ENCODE measurements at regions not wholly inside any gene's neighbourhood (a gene's known extent, or its start where the extent isn't known, plus 50 kb on each side); places are given as distances from the start of the nearest gene placed in this dataset.

DNA sequence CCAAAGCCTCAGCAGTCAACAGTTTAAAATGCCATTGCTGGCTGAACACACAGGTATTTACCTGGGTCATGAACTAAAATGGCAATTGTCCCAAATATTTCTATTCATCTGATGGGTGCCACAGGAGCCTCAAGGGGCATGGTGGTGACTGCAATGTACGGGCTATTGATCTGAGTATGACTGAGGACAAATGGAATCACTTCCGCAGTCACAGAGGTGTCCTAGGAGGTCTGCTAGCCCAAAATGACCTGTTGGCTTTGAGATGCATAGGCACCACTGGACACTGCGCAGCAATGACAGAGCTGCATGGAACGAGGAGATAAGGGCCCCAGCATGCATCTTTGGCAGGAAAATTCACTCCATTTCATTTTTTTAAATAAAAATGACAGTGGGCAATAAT, 474.1 kb upstream of the SOX5 start:
- H3K9me2 ChIP-seq (ENCODE audit: insufficient read depth), result no peaks in the 10 kb centered on the region
- CTCF ChIA-PET, result no interaction called here
- POLR2A ChIA-PET, result no interaction called here
- H3K27ac ChIP-seq (ENCODE audit: low read depth, low read length), result no peak overlapping the region
- TF ChIP-seq EZH2 (IDR thresholded peaks at IDR 0.05), result no peak
- no peak for TF ChIP-seq POLR2AphosphoS5 (IDR thresholded peaks at IDR 0.05; ENCODE audit: low read depth, low read length)
- TF ChIP-seq, protein P1, sequence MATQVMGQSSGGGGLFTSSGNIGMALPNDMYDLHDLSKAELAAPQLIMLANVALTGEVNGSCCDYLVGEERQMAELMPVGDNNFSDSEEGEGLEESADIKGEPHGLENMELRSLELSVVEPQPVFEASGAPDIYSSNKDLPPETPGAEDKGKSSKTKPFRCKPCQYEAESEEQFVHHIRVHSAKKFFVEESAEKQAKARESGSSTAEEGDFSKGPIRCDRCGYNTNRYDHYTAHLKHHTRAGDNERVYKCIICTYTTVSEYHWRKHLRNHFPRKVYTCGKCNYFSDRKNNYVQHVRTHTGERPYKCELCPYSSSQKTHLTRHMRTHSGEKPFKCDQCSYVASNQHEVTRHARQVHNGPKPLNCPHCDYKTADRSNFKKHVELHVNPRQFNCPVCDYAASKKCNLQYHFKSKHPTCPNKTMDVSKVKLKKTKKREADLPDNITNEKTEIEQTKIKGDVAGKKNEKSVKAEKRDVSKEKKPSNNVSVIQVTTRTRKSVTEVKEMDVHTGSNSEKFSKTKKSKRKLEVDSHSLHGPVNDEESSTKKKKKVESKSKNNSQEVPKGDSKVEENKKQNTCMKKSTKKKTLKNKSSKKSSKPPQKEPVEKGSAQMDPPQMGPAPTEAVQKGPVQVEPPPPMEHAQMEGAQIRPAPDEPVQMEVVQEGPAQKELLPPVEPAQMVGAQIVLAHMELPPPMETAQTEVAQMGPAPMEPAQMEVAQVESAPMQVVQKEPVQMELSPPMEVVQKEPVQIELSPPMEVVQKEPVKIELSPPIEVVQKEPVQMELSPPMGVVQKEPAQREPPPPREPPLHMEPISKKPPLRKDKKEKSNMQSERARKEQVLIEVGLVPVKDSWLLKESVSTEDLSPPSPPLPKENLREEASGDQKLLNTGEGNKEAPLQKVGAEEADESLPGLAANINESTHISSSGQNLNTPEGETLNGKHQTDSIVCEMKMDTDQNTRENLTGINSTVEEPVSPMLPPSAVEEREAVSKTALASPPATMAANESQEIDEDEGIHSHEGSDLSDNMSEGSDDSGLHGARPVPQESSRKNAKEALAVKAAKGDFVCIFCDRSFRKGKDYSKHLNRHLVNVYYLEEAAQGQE (IDR thresholded peaks at IDR 0.05; ENCODE audit: low read depth), result no peak
- TF ChIP-seq ZNF274 (IDR thresholded peaks at IDR 0.05; ENCODE audit: low read depth, low read length), result no peak
- TF ChIP-seq, protein P2, sequence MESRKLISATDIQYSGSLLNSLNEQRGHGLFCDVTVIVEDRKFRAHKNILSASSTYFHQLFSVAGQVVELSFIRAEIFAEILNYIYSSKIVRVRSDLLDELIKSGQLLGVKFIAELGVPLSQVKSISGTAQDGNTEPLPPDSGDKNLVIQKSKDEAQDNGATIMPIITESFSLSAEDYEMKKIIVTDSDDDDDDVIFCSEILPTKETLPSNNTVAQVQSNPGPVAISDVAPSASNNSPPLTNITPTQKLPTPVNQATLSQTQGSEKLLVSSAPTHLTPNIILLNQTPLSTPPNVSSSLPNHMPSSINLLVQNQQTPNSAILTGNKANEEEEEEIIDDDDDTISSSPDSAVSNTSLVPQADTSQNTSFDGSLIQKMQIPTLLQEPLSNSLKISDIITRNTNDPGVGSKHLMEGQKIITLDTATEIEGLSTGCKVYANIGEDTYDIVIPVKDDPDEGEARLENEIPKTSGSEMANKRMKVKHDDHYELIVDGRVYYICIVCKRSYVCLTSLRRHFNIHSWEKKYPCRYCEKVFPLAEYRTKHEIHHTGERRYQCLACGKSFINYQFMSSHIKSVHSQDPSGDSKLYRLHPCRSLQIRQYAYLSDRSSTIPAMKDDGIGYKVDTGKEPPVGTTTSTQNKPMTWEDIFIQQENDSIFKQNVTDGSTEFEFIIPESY (IDR thresholded peaks at IDR 0.05; ENCODE audit: extremely low read depth, insufficient replicate concordance, low read length), result no peak
- ATAC-seq, result no peak
- no peak overlapping the region for H2AFZ ChIP-seq (ENCODE audit: low read depth, low read length, poor library complexity, severe bottlenecking)
- no peaks in the 10 kb centered on the region for H3K27me3 ChIP-seq (ENCODE audit: insufficient read depth, low read length)
- no peaks in the 10 kb centered on the region for H4K20me1 ChIP-seq (ENCODE audit: insufficient read depth)
- RAD21 ChIA-PET (ENCODE audit: low non-redundant PET in 1 of 2, low total read pairs in 2 of 2, uncharacterized antibody in 2 of 2, unreplicated experiment in 2 of 2), result no interaction called here
- BruUV-seq (replicated peaks), result no TSS peak
- no peak overlapping the region for H3K4me2 ChIP-seq (ENCODE audit: low read length)
- no peak for DNase-seq (ENCODE audit: low read depth, low spot score)
- H3K4me3 ChIP-seq (replicated peaks in 1 of 2; ENCODE audit: low read depth in 1 of 2, low read length in 2 of 2), result no peak overlapping the region
- no peaks in the 10 kb centered on the region for H3K79me2 ChIP-seq (ENCODE audit: insufficient read depth, low read length)
- no peaks in the 10 kb centered on the region for H3K36me3 ChIP-seq (ENCODE audit: control insufficient read depth in 1 of 2, insufficient read depth in 2 of 2, low read length in 2 of 2)
- intact Hi-C loops (cut with micrococcal nuclease), result no loop called here
- no peaks in the 10 kb centered on the region for H3K4me1 ChIP-seq (ENCODE audit: control insufficient read depth in 1 of 2, insufficient read depth in 2 of 2, low read length in 2 of 2)
- peaks cover 9 to 23% of the 10 kb centered on the region in 2 experiments; a peak in 2 of 4 replicates for H3K9me3 ChIP-seq (ENCODE audit: control insufficient read depth in 1 of 2, insufficient read depth in 1 of 2, low read depth in 1 of 2, low read length in 2 of 2)
- H3K9ac ChIP-seq (ENCODE audit: low read length), result no peak overlapping the region

Measured in HCT116 (cell line).